GM12865 (cell line): ENCODE measurements at regions not wholly inside any gene's neighbourhood (a gene's known extent, or its start where the extent isn't known, plus 50 kb on each side); places are given as distances from the start of the nearest gene placed in this dataset.

Experiments
- DNase-seq: peaks from one replicate; pipeline ENCODE4 v3.0.0; 2010; ENCODE audit warnings: low read depth
- H3K4me3 ChIP-seq: 2 replicates; pipeline ENCODE4 v1.5.1; 2011; ENCODE audit warnings: mild to moderate bottlenecking, low read depth, low read length, control low read depth
- CTCF ChIP-seq: IDR thresholded peaks from 2 replicates; pipeline ENCODE4 v1.5.1; 2011; ENCODE audit warnings: low read length, control low read depth, low read depth, inconsistent platforms; ENCODE audit not compliant: insufficient read depth; ENCODE audit errors: missing control alignments

DNA sequence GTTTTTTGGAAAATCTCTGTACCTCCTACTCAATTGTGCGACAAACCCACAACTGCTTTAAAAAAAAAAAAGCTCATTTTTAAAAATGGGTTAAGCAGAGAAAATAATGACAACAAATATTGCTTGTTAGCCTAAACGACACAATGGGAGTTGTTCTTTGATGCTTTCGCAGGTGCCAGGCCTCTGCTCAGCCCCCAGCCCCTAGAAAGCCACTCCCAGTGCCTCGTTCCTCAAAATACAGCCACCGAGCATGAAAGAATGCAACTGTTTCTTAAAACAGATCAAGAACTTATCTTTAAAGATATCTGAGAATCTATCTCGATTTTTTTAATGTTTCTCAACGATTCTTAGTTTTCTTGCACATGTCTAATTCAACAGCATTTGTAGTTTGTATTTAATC is 85.2 kb upstream of the PFKP start:
- no peak for TF ChIP-seq CTCF
- DNase-seq, result no peak
- no peak overlapping the region for H3K4me3 ChIP-seq

DNA sequence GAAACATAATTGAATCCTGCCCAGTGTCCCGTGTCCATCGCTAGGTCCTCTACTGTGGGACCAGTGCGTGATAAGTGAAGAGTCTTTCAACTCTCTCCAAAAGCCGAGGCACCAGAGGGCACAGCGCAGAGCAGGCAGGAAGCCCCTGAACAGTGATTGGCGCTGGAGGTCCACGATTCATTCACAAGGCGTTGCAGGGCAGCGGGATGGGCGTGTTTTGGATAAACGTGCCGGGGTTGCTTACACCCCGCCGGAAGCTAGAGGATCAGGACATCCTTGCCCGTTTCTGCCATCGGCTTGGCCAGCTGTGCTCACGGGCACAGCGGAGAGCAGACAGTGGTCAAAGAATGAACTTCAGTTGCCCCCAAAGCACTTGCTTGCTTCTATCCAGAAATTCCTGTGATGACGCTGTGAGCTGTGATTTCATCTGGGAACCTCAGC is 86.0 kb upstream of the PFKP start:
- DNase-seq, result no peak
- TF ChIP-seq CTCF, result no peak
- no peak overlapping the region for H3K4me3 ChIP-seq

- no peak for TF ChIP-seq CTCF
- peak; percentile 28 for DNase-seq
- H3K4me3 ChIP-seq, result no peak overlapping the region
Measured at GRCh38 chr10:2980791-2981360, 86.5 kb upstream of the PFKP start.

- no peak for DNase-seq
- TF ChIP-seq CTCF, result no peak
- H3K4me3 ChIP-seq, result no peak overlapping the region
Measured at GRCh38 chr10:2980116-2980515, 87.2 kb upstream of the PFKP start.

GRCh38 chr10:2979306-2979705 is 88.0 kb upstream of the PFKP start:
- no peak for TF ChIP-seq CTCF
- no peak overlapping the region for H3K4me3 ChIP-seq
- no peak for DNase-seq

GRCh38 chr10:2978574-2979273 is 88.6 kb upstream of the PFKP start:
- no peak for DNase-seq
- H3K4me3 ChIP-seq, result no peak overlapping the region
- no peak for TF ChIP-seq CTCF

GRCh38 chr10:2978111-2978510 is 89.2 kb upstream of the PFKP start:
- peak; percentile 34 for TF ChIP-seq CTCF
- no peak overlapping the region for H3K4me3 ChIP-seq
- DNase-seq, result peak; percentile 39
